Muscle of leg (tissue), 3 donors: ENCODE measurements at regions not wholly inside any gene's neighbourhood (a gene's known extent, or its start where the extent isn't known, plus 50 kb on each side); places are given as distances from the start of the nearest gene placed in this dataset.
A peak's percentile ranks its signal among the peaks of the same experiment; 100 is the strongest.
"Not testable (repeated sequence)": the region's sequence is repeated elsewhere in the genome, so short reads cannot be mapped to it uniquely, and the experiment has no call there.

ENCODE experiments used
- DNase-seq: peaks from one replicate; pipeline ENCODE4 v3.0.0; 2013
- H3K27ac ChIP-seq: one replicate; pipeline ENCODE4 v1.5.1; 2013; ENCODE audit warnings: mild to moderate bottlenecking, low read length, control low read depth
- H3K27me3 ChIP-seq: one replicate; pipeline ENCODE4 v1.6.1; 2013; ENCODE audit warnings: low read length; ENCODE audit not compliant: control insufficient read depth, insufficient read depth
- H3K36me3 ChIP-seq: one replicate; pipeline ENCODE4 v1.6.1; 2013; ENCODE audit warnings: low read length; ENCODE audit not compliant: control insufficient read depth, insufficient read depth
- H3K4me1 ChIP-seq: one replicate; pipeline ENCODE4 v1.6.1; 2013; ENCODE audit warnings: low read length; ENCODE audit not compliant: control insufficient read depth, insufficient read depth
- H3K4me3 ChIP-seq: one replicate; pipeline ENCODE4 v1.5.1; 2013; ENCODE audit warnings: low read length, control low read depth
- H3K9me3 ChIP-seq: replicated peaks from 2 replicates; pipeline ENCODE4 v1.6.1; 2013; ENCODE audit warnings: low read depth, low read length; ENCODE audit not compliant: control insufficient read depth
- WGBS: methylation state at CpG from one replicate; pipeline ENCODE4 v1.1.5; 2013; ENCODE audit warnings: missing lambda C conversion rate; ENCODE audit not compliant: insufficient coverage; 5-methylcytosine and 5-hydroxymethylcytosine counted together

- Histone ChIP-seq H3K4me1 (no peaks in the 10 kb centered on the region), H3K27me3 (no peaks in the 10 kb centered on the region), H3K9me3 (no peaks in the 10 kb centered on the region), H3K4me3 (no peak overlapping the region), H3K36me3 (no peaks in the 10 kb centered on the region), H3K27ac (no peak overlapping the region)
- DNase-seq, result no peak
- WGBS, result no CpG with 5 or more reads among the region's 2 CpGs
These were observed 81.1 kb upstream of the PSMA6 start for GRCh38 chr14:35211067-35211466.

GRCh38 chr14:35212471-35213142 lies 79.6 kb upstream of the PSMA6 start:
- no peak for DNase-seq
- H3K4me3 ChIP-seq, result no peak overlapping the region
- 100% methylated on average over 2 of the region's 3 CpGs for WGBS
- H3K27me3 ChIP-seq, result no peaks in the 10 kb centered on the region
- no peaks in the 10 kb centered on the region for H3K36me3 ChIP-seq
- H3K4me1 ChIP-seq, result no peaks in the 10 kb centered on the region
- no peak overlapping the region for H3K27ac ChIP-seq
- H3K9me3 ChIP-seq, result no peaks in the 10 kb centered on the region

GRCh38 chr14:35213143-35213788 lies 78.9 kb upstream of the PSMA6 start:
- H3K27ac ChIP-seq, result no peak overlapping the region
- H3K36me3 ChIP-seq, result no peaks in the 10 kb centered on the region
- H3K4me1 ChIP-seq, result no peaks in the 10 kb centered on the region
- no peak overlapping the region for H3K4me3 ChIP-seq
- WGBS, result no CpG with 5 or more reads among the region's 6 CpGs
- H3K9me3 ChIP-seq, result no peaks in the 10 kb centered on the region
- no peak for DNase-seq
- no peaks in the 10 kb centered on the region for H3K27me3 ChIP-seq

GRCh38 chr14:35213869-35214387 lies 78.3 kb upstream of the PSMA6 start:
- no peak overlapping the region for H3K4me3 ChIP-seq
- no peaks in the 10 kb centered on the region for H3K36me3 ChIP-seq
- DNase-seq, result no peak
- no peaks in the 10 kb centered on the region for H3K9me3 ChIP-seq
- H3K4me1 ChIP-seq, result no peaks in the 10 kb centered on the region
- no peaks in the 10 kb centered on the region for H3K27me3 ChIP-seq
- H3K27ac ChIP-seq, result no peak overlapping the region

- not testable (repeated sequence) for H3K9me3 ChIP-seq, H3K27ac ChIP-seq, DNase-seq, H3K36me3 ChIP-seq, H3K4me3 ChIP-seq, H3K4me1 ChIP-seq, H3K27me3 ChIP-seq
- no CpG with 5 or more reads among the region's 4 CpGs for whole genome bisulfite sequencing
These were observed 77.8 kb upstream of the PSMA6 start for GRCh38 chr14:35214402-35214801.

GRCh38 chr14:35215110-35215813 lies 76.9 kb upstream of the PSMA6 start:
- no peaks in the 10 kb centered on the region for H3K27me3 ChIP-seq
- DNase-seq, result peak; percentile 81
- H3K36me3 ChIP-seq, result no peaks in the 10 kb centered on the region
- H3K4me1 ChIP-seq, result no peaks in the 10 kb centered on the region
- no peak overlapping the region for H3K27ac ChIP-seq
- no CpG with 5 or more reads among the region's 5 CpGs for WGBS
- no peaks in the 10 kb centered on the region for H3K9me3 ChIP-seq
- H3K4me3 ChIP-seq, result no peak overlapping the region

- H3K27ac ChIP-seq, DNase-seq, H3K36me3 ChIP-seq, H3K4me3 ChIP-seq, H3K27me3 ChIP-seq, H3K9me3 ChIP-seq, H3K4me1 ChIP-seq: not testable (repeated sequence)
- WGBS, result no CpG with 5 or more reads among the region's 2 CpGs
These were observed 74.0 kb upstream of the PSMA6 start for GRCh38 chr14:35218176-35218575.

GRCh38 chr14:35218963-35219362 lies 73.2 kb upstream of the PSMA6 start:
- 94% methylated on average over 4 of the region's 6 CpGs for WGBS
- Histone ChIP-seq H3K36me3 (no peaks in the 10 kb centered on the region), H3K4me3 (no peak overlapping the region), H3K9me3 (no peaks in the 10 kb centered on the region), H3K4me1 (no peaks in the 10 kb centered on the region), H3K27me3 (no peaks in the 10 kb centered on the region), H3K27ac (no peak overlapping the region)
- no peak for DNase-seq

GRCh38 chr14:35220027-35220676 lies 72.0 kb upstream of the PSMA6 start:
- H3K9me3 ChIP-seq, result no peaks in the 10 kb centered on the region
- no peaks in the 10 kb centered on the region for H3K4me1 ChIP-seq
- H3K27ac ChIP-seq, result no peak overlapping the region
- H3K36me3 ChIP-seq, result no peaks in the 10 kb centered on the region
- H3K27me3 ChIP-seq, result no peaks in the 10 kb centered on the region
- no peak for DNase-seq
- H3K4me3 ChIP-seq, result no peak overlapping the region
- no CpG with 5 or more reads among the region's 3 CpGs for WGBS

- WGBS, result no CpG with 5 or more reads among the region's 1 CpG
- H3K27me3 ChIP-seq, result no peaks in the 10 kb centered on the region
- H3K9me3 ChIP-seq, result no peaks in the 10 kb centered on the region
- no peaks in the 10 kb centered on the region for H3K36me3 ChIP-seq
- no peak overlapping the region for H3K27ac ChIP-seq
- no peaks in the 10 kb centered on the region for H3K4me1 ChIP-seq
- H3K4me3 ChIP-seq, result no peak overlapping the region
- DNase-seq, result no peak
These were observed 71.3 kb upstream of the PSMA6 start for GRCh38 chr14:35220920-35221319.
